ENCODE measurements at regions not wholly inside any gene's neighbourhood (a gene's known extent, or its start where the extent isn't known, plus 50 kb on each side); places are given as distances from the start of the nearest gene placed in this dataset.

DNA sequence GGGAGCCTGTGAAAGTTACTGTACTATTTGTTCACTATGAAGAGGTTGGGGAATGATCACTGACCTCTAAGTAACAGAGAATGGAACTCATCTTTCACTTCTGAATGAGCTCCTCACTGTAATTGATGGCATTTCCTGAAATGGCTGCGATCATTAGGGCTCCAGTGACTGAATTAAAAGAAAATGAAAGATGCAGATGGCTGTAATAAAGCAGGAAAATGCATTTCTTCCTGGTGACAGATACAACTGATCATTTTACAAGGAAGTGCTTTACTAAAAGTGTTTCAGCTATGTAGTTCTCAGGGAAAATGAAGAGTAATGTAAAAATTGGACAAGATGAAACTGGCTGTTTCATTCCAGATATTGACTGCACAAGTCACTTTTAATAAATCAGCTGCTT lies 1200.6 kb upstream of the NUDT12 start:
- ATAC-seq (no peak), DNase-seq (no peak)
- Mint-ChIP-seq H3K27ac (no peak overlapping the region), H3K4me1 (no peaks in the 10 kb centered on the region), H3K27me3 (no peaks in the 10 kb centered on the region), H3K4me3 (no peak overlapping the region), H3K9me3 (peaks cover 0 to 12% of the 10 kb centered on the region in 2 donors)

DNA sequence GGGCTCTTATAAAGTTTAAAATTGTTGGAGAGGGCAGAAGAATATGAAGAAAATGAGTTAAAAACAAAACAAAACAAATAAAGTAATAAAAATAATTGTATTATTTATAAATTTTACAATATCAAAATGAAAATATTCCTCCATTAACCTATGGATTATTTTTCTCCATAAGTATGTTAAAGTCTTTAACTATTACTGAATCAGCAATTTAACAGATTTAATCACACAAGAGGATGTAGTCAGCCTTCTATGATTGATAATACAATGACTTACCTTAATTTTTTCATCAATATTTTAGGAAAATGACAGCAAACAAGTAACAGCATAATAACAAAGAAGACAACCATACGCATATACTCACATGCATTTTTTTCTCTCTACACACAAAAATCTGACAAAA lies 1195.3 kb upstream of the NUDT12 start:
- H3K9me3 Mint-ChIP-seq: peaks cover 13 to 21% of the 10 kb centered on the region in 2 donors
- no peaks in the 10 kb centered on the region for H3K4me1 Mint-ChIP-seq
- H3K27me3 Mint-ChIP-seq: no peaks in the 10 kb centered on the region
- ATAC-seq: no peak
- H3K4me3 Mint-ChIP-seq: no peak overlapping the region
- no peak for DNase-seq
- no peak overlapping the region for H3K27ac Mint-ChIP-seq

DNA sequence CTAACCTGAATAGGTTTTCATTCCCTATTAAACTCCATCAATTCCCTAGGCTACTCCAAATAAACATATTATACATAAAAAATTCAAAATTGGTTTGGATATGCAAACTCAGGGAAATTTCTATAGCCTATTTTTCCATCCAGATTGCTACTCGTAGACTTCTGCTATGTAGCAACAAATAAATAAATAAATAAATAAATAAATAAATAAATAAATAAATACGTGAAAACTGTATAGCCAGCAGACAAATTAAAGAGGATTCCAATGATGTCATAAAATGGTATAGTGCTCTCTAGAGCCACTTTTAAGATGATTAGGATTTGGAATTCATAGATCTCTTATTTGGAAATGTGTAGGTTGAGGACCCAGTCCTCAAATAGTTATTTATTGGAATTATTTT lies 1193.2 kb upstream of the NUDT12 start:
- Mint-ChIP-seq H3K4me3 (no peak overlapping the region), H3K4me1 (no peaks in the 10 kb centered on the region), H3K27ac (no peak overlapping the region), H3K27me3 (no peaks in the 10 kb centered on the region), H3K9me3 (peaks cover 17 to 21% of the 10 kb centered on the region in 2 donors)
- DNase-seq (no peak), ATAC-seq (no peak)

DNA sequence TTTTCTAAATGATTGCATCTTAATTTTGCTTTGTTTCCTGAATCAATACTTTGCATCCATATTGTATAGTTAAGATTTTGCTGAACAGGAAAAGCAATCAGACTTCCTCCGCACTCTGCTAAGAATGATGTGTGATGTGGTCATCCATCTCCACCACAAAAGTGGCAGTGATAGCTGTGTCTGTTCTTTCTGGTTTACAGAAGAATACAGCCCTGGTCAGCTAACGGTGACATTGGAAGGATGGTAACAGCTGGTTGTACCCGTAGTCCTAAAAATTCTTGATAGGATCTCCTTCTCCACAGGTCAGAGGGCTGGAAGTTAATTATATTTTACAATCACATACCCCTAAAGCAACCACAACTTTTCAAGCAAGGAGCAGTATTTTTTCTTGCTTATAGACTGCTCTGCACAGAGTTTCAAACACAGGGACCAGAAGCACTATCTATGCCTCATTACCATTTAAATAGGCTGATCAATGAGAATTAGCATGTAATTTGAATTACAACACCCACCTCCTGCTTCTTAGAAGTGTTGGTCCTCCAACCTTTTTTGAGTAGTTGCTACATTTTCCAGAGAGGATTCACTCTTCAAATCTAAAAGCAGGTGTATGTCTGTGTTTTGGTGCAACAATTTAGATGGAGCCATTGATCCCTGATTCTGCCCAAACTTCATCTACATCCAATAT lies 1191.9 kb upstream of the NUDT12 start:
- Mint-ChIP-seq H3K27ac (no peak overlapping the region), H3K9me3 (peaks cover 17 to 18% of the 10 kb centered on the region in 2 donors), H3K4me3 (no peak overlapping the region), H3K27me3 (no peaks in the 10 kb centered on the region), H3K4me1 (no peaks in the 10 kb centered on the region)
- ATAC-seq (no peak), DNase-seq (no peak)

DNA sequence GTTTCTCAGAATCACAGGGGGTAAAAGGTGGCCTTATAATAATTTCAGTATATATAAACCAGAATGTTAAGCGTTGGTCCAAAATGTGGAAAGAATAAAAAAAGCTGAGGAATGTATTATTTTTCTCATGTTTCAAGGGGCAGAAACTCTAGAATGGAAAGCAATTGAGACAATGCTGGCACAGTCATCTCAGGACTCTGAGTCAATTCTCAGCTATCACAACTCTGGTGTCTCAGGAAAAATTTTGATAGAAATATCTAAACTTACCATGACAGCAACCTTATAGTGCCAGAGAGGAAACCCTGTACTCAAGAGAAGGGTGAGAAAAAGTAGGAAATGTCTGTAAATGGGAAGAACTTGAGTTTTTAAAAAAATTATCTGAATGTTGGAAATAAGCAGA lies 1189.4 kb upstream of the NUDT12 start:
- Mint-ChIP-seq H3K4me3 (no peak overlapping the region), H3K4me1 (no peaks in the 10 kb centered on the region), H3K9me3 (peaks cover 16% of the 10 kb centered on the region in 2 donors), H3K27me3 (no peaks in the 10 kb centered on the region), H3K27ac (no peak overlapping the region)
- DNase-seq (no peak), ATAC-seq (no peak)

DNA sequence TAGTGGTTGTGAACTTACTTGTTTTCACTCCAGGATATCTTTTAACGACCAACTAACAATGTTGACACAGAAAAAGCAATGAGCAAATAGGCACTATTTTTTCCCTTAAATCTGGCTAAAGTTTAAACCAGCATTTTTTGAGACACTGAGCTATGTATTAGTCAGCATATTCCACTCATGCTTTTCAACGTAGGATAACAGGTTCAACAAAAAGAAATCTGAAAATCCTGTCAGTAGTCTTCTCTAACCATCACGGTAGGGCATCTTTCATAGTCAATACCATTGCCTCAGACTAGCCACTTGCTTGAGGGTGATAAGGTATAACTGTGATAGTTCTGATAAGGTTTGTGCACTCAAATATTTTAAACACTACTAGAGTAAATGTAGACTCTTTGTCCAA lies 1177.3 kb upstream of the NUDT12 start:
- H3K9me3 Mint-ChIP-seq: peaks cover 12 to 32% of the 10 kb centered on the region in 2 donors
- ATAC-seq: no peak
- no peaks in the 10 kb centered on the region for H3K27me3 Mint-ChIP-seq
- H3K4me3 Mint-ChIP-seq: no peak overlapping the region
- H3K4me1 Mint-ChIP-seq: no peaks in the 10 kb centered on the region
- DNase-seq: no peak
- H3K27ac Mint-ChIP-seq: no peak overlapping the region

DNA sequence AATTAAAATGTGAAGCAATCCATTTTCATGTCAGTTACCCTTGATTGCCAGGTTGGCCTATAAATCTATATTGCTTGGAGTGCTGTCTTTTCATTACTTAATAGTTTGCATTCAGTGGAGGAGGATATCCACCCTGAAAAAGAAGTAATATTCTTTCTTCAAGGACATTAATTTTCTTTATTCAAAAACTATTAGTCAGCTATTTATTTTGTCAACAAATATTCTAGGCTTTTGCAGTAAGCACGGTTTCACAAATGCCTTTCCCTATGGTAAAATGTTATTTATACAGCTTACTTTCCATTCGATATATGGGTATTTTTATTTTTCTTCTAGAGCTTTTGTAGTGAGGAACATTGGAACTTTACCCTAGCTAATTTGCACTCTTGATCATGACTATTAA lies 1176.9 kb upstream of the NUDT12 start:
- DNase-seq (no peak), ATAC-seq (no peak)
- H3K4me3 Mint-ChIP-seq: no peak overlapping the region
- H3K9me3 Mint-ChIP-seq: peaks cover 11 to 29% of the 10 kb centered on the region in 2 donors
- H3K4me1 Mint-ChIP-seq: no peaks in the 10 kb centered on the region
- no peak overlapping the region for H3K27ac Mint-ChIP-seq
- H3K27me3 Mint-ChIP-seq: no peaks in the 10 kb centered on the region

DNA sequence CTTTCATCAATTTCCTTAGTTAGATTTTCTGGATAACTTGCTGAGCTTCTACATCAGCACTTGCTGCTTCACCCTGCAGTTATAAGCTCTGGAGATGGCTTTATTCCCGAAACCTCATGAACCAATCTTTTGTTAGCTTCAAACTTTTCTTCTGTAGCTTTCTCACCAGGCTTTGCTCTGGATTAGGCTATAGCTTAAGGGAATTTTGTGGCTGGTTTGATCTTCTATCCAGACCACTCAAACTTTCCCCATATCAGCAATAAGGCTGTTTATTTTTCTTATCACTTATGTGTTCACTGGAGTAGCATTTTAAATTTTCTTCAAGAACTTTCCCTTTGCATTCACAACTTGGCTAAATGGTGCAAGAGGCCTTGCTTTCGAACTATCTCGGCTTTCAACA lies 1173.5 kb upstream of the NUDT12 start:
- Mint-ChIP-seq H3K9me3 (peaks cover 5 to 8% of the 10 kb centered on the region in 2 donors), H3K27ac (no peak overlapping the region), H3K4me1 (no peaks in the 10 kb centered on the region), H3K27me3 (no peaks in the 10 kb centered on the region), H3K4me3 (no peak overlapping the region)
- ATAC-seq (no peak), DNase-seq (no peak)

DNA sequence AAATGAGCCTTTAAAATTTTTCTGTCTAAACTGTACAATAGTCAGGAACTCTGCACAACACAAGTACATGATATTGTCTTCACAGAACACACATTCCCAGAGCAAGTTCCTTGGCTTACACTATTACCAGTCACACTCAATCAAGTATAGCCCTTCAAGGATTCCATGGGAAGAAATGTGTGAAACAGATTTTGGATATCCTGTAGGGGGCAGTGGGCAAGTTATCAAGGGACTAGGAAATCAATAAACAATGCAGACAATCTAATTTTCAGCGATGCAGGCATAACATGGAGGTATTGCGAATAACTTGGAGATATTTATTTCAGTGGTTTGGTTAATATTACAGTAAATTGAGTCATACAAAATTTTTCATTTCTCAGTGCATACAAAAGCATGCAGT lies 1171.5 kb upstream of the NUDT12 start:
- peaks cover 5 to 15% of the 10 kb centered on the region in 2 donors for H3K9me3 Mint-ChIP-seq
- H3K4me3 Mint-ChIP-seq: no peak overlapping the region
- H3K4me1 Mint-ChIP-seq: no peaks in the 10 kb centered on the region
- no peak for ATAC-seq
- no peak overlapping the region for H3K27ac Mint-ChIP-seq
- H3K27me3 Mint-ChIP-seq: no peaks in the 10 kb centered on the region
- DNase-seq: no peak

DNA sequence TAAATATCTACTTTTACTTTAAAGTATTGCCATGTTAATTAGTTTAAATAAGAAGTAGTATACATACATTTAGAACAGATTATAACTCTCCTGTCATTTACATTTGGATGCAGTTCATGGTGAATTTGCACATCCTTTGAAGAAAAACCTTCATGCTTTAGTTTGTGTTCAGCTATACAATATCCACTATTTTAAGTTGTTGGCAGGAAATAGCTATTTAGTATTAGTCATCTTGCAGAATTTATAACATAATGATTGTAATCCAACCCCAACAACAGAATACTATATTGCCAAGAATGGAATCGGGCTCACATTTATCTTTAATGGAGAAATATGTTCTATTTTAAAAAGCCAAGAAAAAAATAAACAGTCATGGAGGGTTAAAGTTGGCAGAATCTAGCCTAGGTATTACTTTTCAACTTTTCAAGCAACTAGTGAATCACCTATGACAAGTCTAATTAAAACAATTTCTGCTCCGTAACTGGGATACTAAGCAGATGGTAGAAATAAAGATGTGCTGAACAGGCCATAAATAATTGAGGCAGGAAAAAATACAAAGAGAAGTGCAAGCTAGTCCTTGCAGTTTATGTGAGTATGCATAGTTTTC lies 1170.6 kb upstream of the NUDT12 start:
- no peak overlapping the region for H3K4me3 Mint-ChIP-seq
- no peaks in the 10 kb centered on the region for H3K4me1 Mint-ChIP-seq
- H3K27me3 Mint-ChIP-seq: no peaks in the 10 kb centered on the region
- no peak for DNase-seq
- peaks cover 5 to 15% of the 10 kb centered on the region in 2 donors for H3K9me3 Mint-ChIP-seq
- H3K27ac Mint-ChIP-seq: no peak overlapping the region
- no peak for ATAC-seq

DNA sequence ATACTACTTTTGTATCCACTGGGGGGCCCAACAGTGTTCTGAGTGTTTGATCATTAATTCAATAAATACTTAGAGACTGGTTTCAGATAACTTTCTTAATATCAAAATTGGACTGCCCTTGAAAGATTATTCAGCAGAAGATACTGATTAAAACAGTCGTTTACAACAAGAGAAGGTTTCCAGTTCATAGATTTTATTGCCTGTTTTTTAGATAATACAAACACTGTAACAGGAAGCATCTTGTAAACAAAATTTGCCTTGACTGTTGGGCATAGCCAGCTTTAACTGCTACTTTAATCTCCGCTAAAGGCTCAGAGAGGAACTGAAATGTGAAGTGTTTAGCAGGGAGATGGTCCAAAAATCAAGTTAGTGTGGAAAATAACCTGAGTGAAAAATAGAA lies 1168.7 kb upstream of the NUDT12 start:
- H3K4me3 Mint-ChIP-seq: no peak overlapping the region
- H3K9me3 Mint-ChIP-seq: peaks cover 5 to 15% of the 10 kb centered on the region in 2 donors
- H3K27me3 Mint-ChIP-seq: no peaks in the 10 kb centered on the region
- no peak for ATAC-seq
- no peaks in the 10 kb centered on the region for H3K4me1 Mint-ChIP-seq
- DNase-seq: no peak
- no peak overlapping the region for H3K27ac Mint-ChIP-seq

DNA sequence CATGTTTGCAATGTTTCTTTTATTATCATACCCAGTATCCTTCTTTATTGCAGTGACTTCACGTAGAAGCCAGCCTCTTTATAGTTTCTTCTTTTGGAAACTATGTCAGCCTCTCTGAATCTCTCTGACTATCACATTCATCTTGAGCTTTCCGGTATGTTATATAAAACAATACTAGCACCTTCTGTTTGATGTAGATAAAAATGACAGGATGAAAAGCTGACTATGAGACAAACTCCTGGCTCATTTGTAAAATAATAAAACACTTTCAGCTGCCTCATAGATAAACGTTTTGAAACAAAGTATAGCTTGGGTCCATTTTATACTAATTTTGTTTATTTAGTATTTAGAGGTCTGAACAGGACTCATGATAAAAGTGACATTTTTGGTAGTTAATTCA lies 1145.4 kb upstream of the NUDT12 start:
- no peaks in the 10 kb centered on the region for H3K27me3 Mint-ChIP-seq
- H3K9me3 Mint-ChIP-seq: peaks cover 5 to 8% of the 10 kb centered on the region in 2 donors
- H3K4me1 Mint-ChIP-seq: no peaks in the 10 kb centered on the region
- H3K4me3 Mint-ChIP-seq: no peak overlapping the region
- H3K27ac Mint-ChIP-seq: no peak overlapping the region
- DNase-seq (no peak), ATAC-seq (no peak)

DNA sequence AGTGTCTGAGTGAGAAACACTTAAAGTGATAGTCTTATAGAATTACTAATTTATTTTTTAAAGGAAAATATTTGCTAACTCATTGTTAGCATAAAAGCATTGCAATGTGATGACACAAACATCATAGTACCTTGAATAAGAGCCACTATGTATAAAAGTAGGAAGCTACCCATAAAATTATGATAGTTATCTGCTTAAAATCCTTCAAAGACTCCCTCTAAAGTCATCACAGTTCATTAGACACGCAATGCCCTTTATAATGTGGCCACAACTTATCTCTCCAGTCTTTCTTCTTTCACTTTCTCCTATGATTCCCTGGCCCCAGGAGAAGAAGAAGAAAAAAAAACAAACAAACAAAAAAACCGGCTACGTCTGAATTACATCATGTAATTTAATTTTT lies 1144.0 kb upstream of the NUDT12 start:
- Mint-ChIP-seq H3K4me1 (no peaks in the 10 kb centered on the region), H3K27me3 (no peaks in the 10 kb centered on the region), H3K4me3 (no peak overlapping the region), H3K9me3 (peaks cover 5 to 8% of the 10 kb centered on the region in 2 donors), H3K27ac (no peak overlapping the region)
- no peak for DNase-seq
- ATAC-seq: no peak

DNA sequence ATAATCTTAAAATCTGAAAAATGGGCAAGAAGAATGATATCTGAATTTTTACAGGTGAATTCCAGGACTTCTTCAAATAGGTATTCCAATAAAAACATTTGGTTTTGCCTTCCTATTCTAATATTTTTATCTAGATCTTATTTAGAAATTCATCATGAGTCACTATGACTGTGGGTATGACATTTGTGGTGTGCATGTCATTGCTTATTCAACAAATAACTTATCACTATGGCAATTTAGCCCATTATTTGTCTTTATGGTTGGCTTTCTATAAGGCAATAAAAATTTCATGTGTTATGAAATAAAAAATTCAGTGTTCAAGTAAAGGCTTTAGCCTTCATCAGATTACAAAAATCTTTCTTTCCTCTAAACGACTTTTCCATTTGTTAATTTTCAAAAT lies 1139.6 kb upstream of the NUDT12 start:
- H3K4me3 Mint-ChIP-seq: no peak overlapping the region
- H3K9me3 Mint-ChIP-seq: peaks cover 6 to 14% of the 10 kb centered on the region in 2 donors
- no peak overlapping the region for H3K27ac Mint-ChIP-seq
- DNase-seq: no peak
- ATAC-seq: no peak
- no peaks in the 10 kb centered on the region for H3K4me1 Mint-ChIP-seq
- H3K27me3 Mint-ChIP-seq: no peaks in the 10 kb centered on the region

DNA sequence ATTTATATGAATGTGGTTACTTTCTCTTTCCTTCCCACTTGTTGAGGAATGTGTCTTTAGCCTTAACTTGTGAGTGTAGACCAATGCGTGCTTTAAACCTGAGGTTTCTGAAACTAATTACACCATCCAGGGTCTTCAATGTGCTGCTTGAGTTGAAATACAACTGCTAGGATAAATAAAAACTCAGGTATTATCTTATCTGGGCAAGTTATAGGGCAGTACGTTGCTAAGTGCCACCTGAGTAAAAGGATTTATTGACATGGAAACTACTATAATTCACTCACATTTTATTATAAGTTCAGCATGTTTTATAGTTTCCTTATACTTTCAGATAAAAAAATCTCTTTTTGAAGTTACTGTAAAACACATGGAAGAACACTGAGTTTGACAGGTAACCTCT lies 1136.8 kb upstream of the NUDT12 start:
- no peak for DNase-seq
- Mint-ChIP-seq H3K4me1 (no peaks in the 10 kb centered on the region), H3K9me3 (peaks cover 5 to 18% of the 10 kb centered on the region in 2 donors), H3K4me3 (no peak overlapping the region), H3K27ac (no peak overlapping the region), H3K27me3 (no peaks in the 10 kb centered on the region)
- ATAC-seq: no peak

DNA sequence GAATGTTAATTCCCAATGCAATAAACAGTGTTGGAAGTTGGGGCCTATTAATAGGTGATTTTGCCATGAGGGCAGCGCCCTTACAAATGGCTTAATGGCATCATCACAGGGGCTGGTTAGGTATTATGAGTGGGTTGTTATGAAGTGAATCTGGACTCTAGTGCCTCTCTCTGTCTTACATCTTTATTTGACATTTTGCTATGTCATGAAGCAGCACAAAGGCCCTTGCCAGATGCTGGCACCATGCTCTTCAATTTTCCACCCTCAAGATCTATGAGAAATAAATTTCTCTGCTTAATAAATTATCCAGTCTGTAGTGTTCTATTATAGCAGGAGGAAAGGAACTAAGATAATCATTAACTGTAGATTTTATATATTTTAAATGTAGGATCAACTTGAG lies 1098.7 kb upstream of the NUDT12 start:
- H3K27ac Mint-ChIP-seq: no peak overlapping the region
- peaks cover 0 to 7% of the 10 kb centered on the region in 2 donors for H3K9me3 Mint-ChIP-seq
- DNase-seq: no peak
- no peak for ATAC-seq
- no peaks in the 10 kb centered on the region for H3K27me3 Mint-ChIP-seq
- no peaks in the 10 kb centered on the region for H3K4me1 Mint-ChIP-seq
- no peak overlapping the region for H3K4me3 Mint-ChIP-seq

DNA sequence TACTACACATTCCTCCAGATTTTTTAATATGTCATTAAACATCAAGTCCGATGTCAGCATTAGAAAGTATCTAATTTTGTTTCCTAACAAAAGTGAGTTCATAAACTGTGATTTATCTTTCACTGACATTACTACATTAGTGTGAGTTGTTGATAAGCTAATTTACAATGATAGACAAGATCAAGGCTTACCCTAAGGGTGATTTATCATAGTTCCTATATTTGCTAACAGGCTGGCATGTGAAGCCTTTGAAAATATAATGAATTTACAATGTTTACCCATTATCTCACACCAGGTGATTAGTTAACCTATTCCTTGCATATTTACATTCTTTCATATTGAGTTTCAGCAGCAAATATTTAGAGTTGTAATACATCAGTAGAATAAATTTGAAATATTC lies 1096.9 kb upstream of the NUDT12 start:
- Mint-ChIP-seq H3K27me3 (no peaks in the 10 kb centered on the region), H3K4me3 (no peak overlapping the region), H3K27ac (no peak overlapping the region), H3K4me1 (no peaks in the 10 kb centered on the region), H3K9me3 (peaks cover 1 to 10% of the 10 kb centered on the region in 2 donors)
- ATAC-seq: no peak
- no peak for DNase-seq

All from stimulated activated naive CD8-positive, alpha-beta T cell treated with anti-CD3 and anti-CD28 coated beads, Interleukin-15, amount 100 ng/mL, for 72 hours (primary cell).